ENCODE measurements at regions not wholly inside any gene's neighbourhood (a gene's known extent, or its start where the extent isn't known, plus 50 kb on each side); places are given as distances from the start of the nearest gene placed in this dataset.

- in situ Hi-C loops (cut with MboI; ENCODE audit: low sequenced_read_pairs) = no loop called here
- H3K36me3 ChIP-seq (replicated peaks) = no peaks in the 10 kb centered on the region
- no peaks in the 10 kb centered on the region for H3K9me3 ChIP-seq
- peaks cover 11% of the 10 kb centered on the region for H3K4me1 ChIP-seq
- H3K27me3 ChIP-seq (ENCODE audit: low read depth) = no peaks in the 10 kb centered on the region
- H3K4me3 ChIP-seq = no peak overlapping the region
- DNase-seq (ENCODE audit: low spot score in 2 of 2) = peak in 1 of 2 experiments; percentile 90
Measured at GRCh38 chr2:156647377-156648010, 211.3 kb downstream of the GPD2 start.

- Histone ChIP-seq H3K27me3 (ENCODE audit: low read depth) (no peaks in the 10 kb centered on the region), H3K9me3 (no peaks in the 10 kb centered on the region), H3K36me3 (replicated peaks) (no peaks in the 10 kb centered on the region), H3K4me3 (no peak overlapping the region), H3K4me1 (peaks cover 11% of the 10 kb centered on the region)
- in situ Hi-C loops (cut with MboI; ENCODE audit: low sequenced_read_pairs) = no loop called here
- DNase-seq (ENCODE audit: low spot score in 2 of 2) = no peak
Measured at GRCh38 chr2:156648522-156648921, 212.3 kb downstream of the GPD2 start.

- in situ Hi-C loops (cut with MboI; ENCODE audit: low sequenced_read_pairs) = no loop called here
- DNase-seq (ENCODE audit: low spot score in 2 of 2) = peak; percentile 53 to 69
- peaks cover 11% of the 10 kb centered on the region for H3K4me1 ChIP-seq
- no peaks in the 10 kb centered on the region for H3K36me3 ChIP-seq (replicated peaks)
- no peaks in the 10 kb centered on the region for H3K9me3 ChIP-seq
- H3K4me3 ChIP-seq = no peak overlapping the region
- H3K27me3 ChIP-seq (ENCODE audit: low read depth) = no peaks in the 10 kb centered on the region
Measured at GRCh38 chr2:156649596-156649995, 213.4 kb downstream of the GPD2 start.

GRCh38 chr2:156652691-156653090 lies 216.5 kb downstream of the GPD2 start:
- DNase-seq (ENCODE audit: low spot score in 2 of 2) = no peak
- Histone ChIP-seq H3K9me3 (no peaks in the 10 kb centered on the region), H3K36me3 (replicated peaks) (no peaks in the 10 kb centered on the region), H3K4me3 (no peak overlapping the region), H3K27me3 (ENCODE audit: low read depth) (no peaks in the 10 kb centered on the region), H3K4me1 (peaks cover 11% of the 10 kb centered on the region)
- in situ Hi-C loops (cut with MboI; ENCODE audit: low sequenced_read_pairs) = no loop called here

- Histone ChIP-seq H3K4me1 (peaks cover 4% of the 10 kb centered on the region), H3K36me3 (replicated peaks) (no peaks in the 10 kb centered on the region), H3K4me3 (no peak overlapping the region), H3K9me3 (no peaks in the 10 kb centered on the region), H3K27me3 (ENCODE audit: low read depth) (no peaks in the 10 kb centered on the region)
- in situ Hi-C loops (cut with MboI; ENCODE audit: low sequenced_read_pairs) = no loop called here
- DNase-seq (ENCODE audit: low spot score in 2 of 2) = no peak
Measured at GRCh38 chr2:156653675-156654074, 217.5 kb downstream of the GPD2 start.

GRCh38 chr2:156657809-156658208 lies 221.6 kb downstream of the GPD2 start:
- DNase-seq (ENCODE audit: low spot score in 2 of 2) = no peak
- Histone ChIP-seq H3K4me1 (no peaks in the 10 kb centered on the region), H3K9me3 (no peaks in the 10 kb centered on the region), H3K4me3 (no peak overlapping the region), H3K36me3 (replicated peaks) (no peaks in the 10 kb centered on the region), H3K27me3 (ENCODE audit: low read depth) (no peaks in the 10 kb centered on the region)
- in situ Hi-C loops (cut with MboI; ENCODE audit: low sequenced_read_pairs) = no loop called here

- DNase-seq (ENCODE audit: low spot score in 2 of 2) = no peak
- in situ Hi-C loops (cut with MboI; ENCODE audit: low sequenced_read_pairs) = no loop called here
- Histone ChIP-seq H3K4me1 (no peaks in the 10 kb centered on the region), H3K4me3 (no peak overlapping the region), H3K27me3 (ENCODE audit: low read depth) (no peaks in the 10 kb centered on the region), H3K9me3 (no peaks in the 10 kb centered on the region), H3K36me3 (replicated peaks) (no peaks in the 10 kb centered on the region)
Measured at GRCh38 chr2:156659694-156660093, 223.5 kb downstream of the GPD2 start.

- Histone ChIP-seq H3K27me3 (ENCODE audit: low read depth) (no peaks in the 10 kb centered on the region), H3K4me1 (no peaks in the 10 kb centered on the region), H3K9me3 (no peaks in the 10 kb centered on the region), H3K36me3 (replicated peaks) (no peaks in the 10 kb centered on the region), H3K4me3 (no peak overlapping the region)
- DNase-seq (ENCODE audit: low spot score in 2 of 2) = no peak
- in situ Hi-C loops (cut with MboI; ENCODE audit: low sequenced_read_pairs) = no loop called here
Measured at GRCh38 chr2:156663757-156664409, 227.7 kb downstream of the GPD2 start.

GRCh38 chr2:156666130-156666785 lies 230.1 kb downstream of the GPD2 start:
- in situ Hi-C loops (cut with MboI; ENCODE audit: low sequenced_read_pairs) = no loop called here

GRCh38 chr2:156670104-156670503 lies 233.9 kb downstream of the GPD2 start:
- no peak for DNase-seq (ENCODE audit: low spot score in 2 of 2)
- Histone ChIP-seq H3K4me1 (peaks cover 38% of the 10 kb centered on the region), H3K27me3 (ENCODE audit: low read depth) (no peaks in the 10 kb centered on the region), H3K4me3 (no peak overlapping the region), H3K36me3 (replicated peaks) (no peaks in the 10 kb centered on the region), H3K9me3 (no peaks in the 10 kb centered on the region)
- in situ Hi-C loops (cut with MboI; ENCODE audit: low sequenced_read_pairs) = no loop called here

More at GRCh38 chr2:156666130-156666785, 230.1 kb downstream of the GPD2 start:
- H3K4me1 ChIP-seq = peaks cover 4% of the 10 kb centered on the region
- H3K36me3 ChIP-seq (replicated peaks) = no peaks in the 10 kb centered on the region
- H3K9me3 ChIP-seq = no peaks in the 10 kb centered on the region
- H3K4me3 ChIP-seq = no peak overlapping the region
- no peaks in the 10 kb centered on the region for H3K27me3 ChIP-seq (ENCODE audit: low read depth)
- DNase-seq (ENCODE audit: low spot score in 2 of 2) = no peak

- peaks cover 56% of the 10 kb centered on the region for H3K4me1 ChIP-seq
- in situ Hi-C loops (cut with MboI; ENCODE audit: low sequenced_read_pairs) = no loop called here
- no peak overlapping the region for H3K4me3 ChIP-seq
- no peaks in the 10 kb centered on the region for H3K27me3 ChIP-seq (ENCODE audit: low read depth)
- peak in 1 of 2 experiments; percentile 40 for DNase-seq (ENCODE audit: low spot score in 2 of 2)
- H3K36me3 ChIP-seq (replicated peaks) = no peaks in the 10 kb centered on the region
- H3K9me3 ChIP-seq = no peaks in the 10 kb centered on the region
Measured at GRCh38 chr2:156671706-156672361, 235.7 kb downstream of the GPD2 start.

- no peak for DNase-seq (ENCODE audit: low spot score in 2 of 2)
- Histone ChIP-seq H3K36me3 (replicated peaks) (no peaks in the 10 kb centered on the region), H3K4me1 (peaks cover 56% of the 10 kb centered on the region), H3K9me3 (no peaks in the 10 kb centered on the region), H3K27me3 (ENCODE audit: low read depth) (no peaks in the 10 kb centered on the region), H3K4me3 (no peak overlapping the region)
- in situ Hi-C loops (cut with MboI; ENCODE audit: low sequenced_read_pairs) = no loop called here
Measured at GRCh38 chr2:156672556-156673332, 236.6 kb downstream of the GPD2 start.

- H3K4me3 ChIP-seq = no peak overlapping the region
- in situ Hi-C loops (cut with MboI; ENCODE audit: low sequenced_read_pairs) = no loop called here
- H3K4me1 ChIP-seq = peaks cover 56% of the 10 kb centered on the region
- no peaks in the 10 kb centered on the region for H3K9me3 ChIP-seq
- no peaks in the 10 kb centered on the region for H3K36me3 ChIP-seq (replicated peaks)
- DNase-seq (ENCODE audit: low spot score in 2 of 2) = peak; percentile 36 to 59
- H3K27me3 ChIP-seq (ENCODE audit: low read depth) = no peaks in the 10 kb centered on the region
Measured at GRCh38 chr2:156673333-156673615, 237.1 kb downstream of the GPD2 start.

Data from HAP-1 (cell line).